CD4-positive, alpha-beta T cell (primary cell): ENCODE measurements at regions not wholly inside any gene's neighbourhood (a gene's known extent, or its start where the extent isn't known, plus 50 kb on each side); places are given as distances from the start of the nearest gene placed in this dataset.
"Not testable (repeated sequence)": the region's sequence is repeated elsewhere in the genome, so short reads cannot be mapped to it uniquely, and the experiment has no call there.

Experiments
- ATAC-seq: fragments of 200-7000 bp; cut with Tn5 transposase; one replicate; pipeline ENCODE4 v1.10.0; 2022; ENCODE audit warnings: mild to moderate bottlenecking; ENCODE audit not compliant: poor library complexity
- CTCF ChIA-PET: fragments of 350-600 bp; sonication (Branson Sonifier 250); formaldehyde crosslinking; loops from one replicate; lab custom pipeline; 2021; ENCODE audit warnings: antibody characterized with exemption, inconsistent platforms; lab: Charles Lee
- POLR2A ChIA-PET: fragments of 350-600 bp; sonication (Branson Sonifier 250); formaldehyde crosslinking; loops from one replicate; lab custom pipeline; 2021; ENCODE audit warnings: antibody characterized with exemption, inconsistent platforms; lab: Charles Lee
- DNase-seq, 14 experiments: peaks; one replicate each; pipeline ENCODE4 v3.0.0-alpha.2; 2013 to 2020; ENCODE audit warnings: mixed read lengths in 2 of 14
- H3K27ac ChIP-seq, 2 donors: one replicate each; pipeline versions ENCODE4 v1.5.1 to v1.7.0; 2013; ENCODE audit warnings: low read length in 2 of 2, low read depth in 1 of 2, mild to moderate bottlenecking in 1 of 2
- H3K27me3 ChIP-seq, 2 experiments: 1 replicate in 1 of 2; 2 replicates in 1 of 2; pipeline versions ENCODE4 v1.6.1 to v1.7.0; 2013; ENCODE audit warnings: low read length in 2 of 2, control low read depth in 1 of 2, mild to moderate bottlenecking in 1 of 2, moderate library complexity in 1 of 2; ENCODE audit not compliant: insufficient read depth in 2 of 2, control insufficient read depth in 1 of 2
- H3K36me3 ChIP-seq: one replicate; pipeline ENCODE4 v1.6.1; 2013; ENCODE audit warnings: low read length, control low read depth; ENCODE audit not compliant: insufficient read depth
- H3K4me1 ChIP-seq: one replicate; pipeline ENCODE4 v1.6.1; 2013; ENCODE audit warnings: low read length, control low read depth; ENCODE audit not compliant: insufficient read depth
- H3K4me3 ChIP-seq: one replicate; pipeline ENCODE4 v1.5.1; 2013; ENCODE audit warnings: mild to moderate bottlenecking, low read length, moderate library complexity
- H3K9me3 ChIP-seq, 2 experiments: 1 replicate in 1 of 2; 2 replicates in 1 of 2; pipeline versions ENCODE4 v1.6.1 to v1.7.0; 2013; ENCODE audit warnings: low read length in 2 of 2, mild to moderate bottlenecking in 2 of 2, control low read depth in 1 of 2, moderate library complexity in 1 of 2; ENCODE audit not compliant: control insufficient read depth in 1 of 2, insufficient read depth in 1 of 2
- H3K27ac Mint-ChIP-seq: one replicate; pipeline ENCODE4 v1.8.0; 2020; ENCODE audit warnings: mixed read lengths
- H3K27me3 Mint-ChIP-seq: one replicate; pipeline ENCODE4 v1.8.0; 2021; ENCODE audit warnings: mixed read lengths
- H3K36me3 Mint-ChIP-seq: one replicate; pipeline ENCODE4 v1.8.0; 2021; ENCODE audit warnings: low read depth, mixed read lengths
- H3K4me1 Mint-ChIP-seq: one replicate; pipeline ENCODE4 v1.8.0; 2021; ENCODE audit warnings: low read depth, mixed read lengths
- H3K4me3 Mint-ChIP-seq: one replicate; pipeline ENCODE4 v1.8.0; 2020; ENCODE audit warnings: mild to moderate bottlenecking, mixed read lengths
- H3K9me3 Mint-ChIP-seq: one replicate; pipeline ENCODE4 v1.8.0; 2020; ENCODE audit warnings: mixed read lengths
- intact Hi-C, 2 experiments: fragments of 100-400 bp; cut with DNase I in 1 of 2; cut with micrococcal nuclease in 1 of 2; formaldehyde crosslinking; loops; one replicate each; pipeline versions ENCODE4 v1.15.1 to v1.9.0; 2023 to 2025; cut with DNase I, micrococcal nuclease
- TF ChIP-seq, protein P1 (sequence below): fragments of 200-600 bp; IDR thresholded peaks from one replicate; pipeline ENCODE4 v1.8.0; 2022; ENCODE audit warnings: antibody characterized with exemption, mild to moderate bottlenecking

GRCh38 chr14:62497708-62498107, 547.5 kb downstream of the KCNH5 start:
- ATAC-seq (no peak), DNase-seq (no peak)
- intact Hi-C loops: no loop called here
- H3K9me3 ChIP-seq: peaks cover 12 to 13% of the 10 kb centered on the region in 2 experiments
- H3K27ac ChIP-seq: no peak overlapping the region
- no peaks in the 10 kb centered on the region for H3K4me1 ChIP-seq
- H3K4me3 ChIP-seq: no peak overlapping the region
- Mint-ChIP-seq H3K27me3 (no peaks in the 10 kb centered on the region), H3K9me3 (peaks cover 17% of the 10 kb centered on the region), H3K4me3 (no peak overlapping the region), H3K36me3 (no peaks in the 10 kb centered on the region), H3K27ac (no peak overlapping the region), H3K4me1 (no peaks in the 10 kb centered on the region)
- no peaks in the 10 kb centered on the region for H3K36me3 ChIP-seq
- ChIA-PET POLR2A (no interaction called here), CTCF (no interaction called here)
- H3K27me3 ChIP-seq: no peaks in the 10 kb centered on the region
- TF ChIP-seq, protein P1, sequence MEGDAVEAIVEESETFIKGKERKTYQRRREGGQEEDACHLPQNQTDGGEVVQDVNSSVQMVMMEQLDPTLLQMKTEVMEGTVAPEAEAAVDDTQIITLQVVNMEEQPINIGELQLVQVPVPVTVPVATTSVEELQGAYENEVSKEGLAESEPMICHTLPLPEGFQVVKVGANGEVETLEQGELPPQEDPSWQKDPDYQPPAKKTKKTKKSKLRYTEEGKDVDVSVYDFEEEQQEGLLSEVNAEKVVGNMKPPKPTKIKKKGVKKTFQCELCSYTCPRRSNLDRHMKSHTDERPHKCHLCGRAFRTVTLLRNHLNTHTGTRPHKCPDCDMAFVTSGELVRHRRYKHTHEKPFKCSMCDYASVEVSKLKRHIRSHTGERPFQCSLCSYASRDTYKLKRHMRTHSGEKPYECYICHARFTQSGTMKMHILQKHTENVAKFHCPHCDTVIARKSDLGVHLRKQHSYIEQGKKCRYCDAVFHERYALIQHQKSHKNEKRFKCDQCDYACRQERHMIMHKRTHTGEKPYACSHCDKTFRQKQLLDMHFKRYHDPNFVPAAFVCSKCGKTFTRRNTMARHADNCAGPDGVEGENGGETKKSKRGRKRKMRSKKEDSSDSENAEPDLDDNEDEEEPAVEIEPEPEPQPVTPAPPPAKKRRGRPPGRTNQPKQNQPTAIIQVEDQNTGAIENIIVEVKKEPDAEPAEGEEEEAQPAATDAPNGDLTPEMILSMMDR: no peak

DNA sequence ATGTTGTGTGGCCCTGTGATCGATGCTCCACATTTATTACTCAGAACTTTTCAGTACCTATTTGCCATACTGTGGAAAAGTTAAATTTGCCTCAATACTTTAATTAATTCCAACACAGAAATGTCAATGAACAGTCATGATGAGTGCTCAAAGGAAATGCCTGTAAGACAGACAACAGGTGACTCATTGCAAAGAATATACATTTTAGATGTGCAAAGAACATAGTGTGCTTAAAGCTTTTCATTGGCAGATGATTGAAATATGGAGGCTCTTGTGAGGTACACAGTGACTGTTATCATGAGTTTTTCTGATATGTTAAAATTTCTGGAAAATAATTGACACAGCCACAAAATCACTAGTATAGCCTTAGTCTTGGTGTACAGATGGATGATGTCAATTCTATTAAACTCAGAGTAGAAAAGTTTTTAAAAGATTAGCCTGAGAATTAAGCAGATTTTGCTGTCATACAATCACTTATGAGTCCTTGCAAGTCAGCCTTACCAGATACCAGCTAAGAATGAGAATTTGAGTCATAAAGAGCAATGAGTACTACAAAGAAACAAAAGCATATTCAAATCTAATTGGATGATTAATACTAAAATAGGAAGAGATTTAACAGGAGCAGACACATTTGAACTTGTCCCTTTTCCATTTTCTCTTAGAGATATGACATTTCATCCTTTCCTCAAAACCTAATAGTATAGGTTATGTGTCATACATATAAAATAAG, 544.1 kb downstream of the KCNH5 start:
- Mint-ChIP-seq H3K36me3 (no peaks in the 10 kb centered on the region), H3K27ac (no peak overlapping the region), H3K4me1 (no peaks in the 10 kb centered on the region), H3K4me3 (no peak overlapping the region), H3K27me3 (no peaks in the 10 kb centered on the region), H3K9me3 (peaks cover 14% of the 10 kb centered on the region)
- Histone ChIP-seq H3K36me3 (no peaks in the 10 kb centered on the region), H3K4me3 (no peak overlapping the region), H3K27me3 (no peaks in the 10 kb centered on the region), H3K4me1 (no peaks in the 10 kb centered on the region), H3K9me3 (peaks cover 12 to 13% of the 10 kb centered on the region in 2 experiments), H3K27ac (no peak overlapping the region)
- TF ChIP-seq, protein P1: no peak
- ChIA-PET POLR2A (no interaction called here), CTCF (no interaction called here)
- ATAC-seq (no peak), DNase-seq (no peak)
- intact Hi-C loops: no loop called here

- POLR2A ChIA-PET: no interaction called here
- Mint-ChIP-seq H3K27ac (no peak overlapping the region), H3K9me3 (peaks cover 9% of the 10 kb centered on the region), H3K4me1 (no peaks in the 10 kb centered on the region), H3K27me3 (no peaks in the 10 kb centered on the region), H3K4me3 (no peak overlapping the region), H3K36me3 (no peaks in the 10 kb centered on the region)
- Histone ChIP-seq H3K9me3 (peaks cover 0 to 4% of the 10 kb centered on the region in 2 experiments), H3K27me3 (no peaks in the 10 kb centered on the region), H3K4me1 (no peaks in the 10 kb centered on the region), H3K4me3 (no peak overlapping the region), H3K36me3 (no peaks in the 10 kb centered on the region), H3K27ac (no peak overlapping the region)
- intact Hi-C loops: no loop called here
- CTCF ChIA-PET: no interaction called here
- ATAC-seq (no peak), DNase-seq (no peak)
- TF ChIP-seq, protein P1: no peak
Observed at GRCh38 chr14:62505045-62505444, 540.2 kb downstream of the KCNH5 start.

- POLR2A ChIA-PET, H3K27ac ChIP-seq, H3K36me3 Mint-ChIP-seq, H3K27me3 ChIP-seq, H3K4me3 ChIP-seq, DNase-seq, CTCF ChIA-PET, H3K36me3 ChIP-seq, intact Hi-C loops, H3K9me3 ChIP-seq, H3K27me3 Mint-ChIP-seq, H3K27ac Mint-ChIP-seq, H3K4me1 ChIP-seq, H3K4me3 Mint-ChIP-seq, H3K4me1 Mint-ChIP-seq, ATAC-seq: not testable (repeated sequence)
- peaks cover 31% of the 10 kb centered on the region for H3K9me3 Mint-ChIP-seq
Observed at GRCh38 chr14:62521309-62521708, 523.9 kb downstream of the KCNH5 start.
